GM10266 (cell line): ENCODE measurements at regions not wholly inside any gene's neighbourhood (a gene's known extent, or its start where the extent isn't known, plus 50 kb on each side); places are given as distances from the start of the nearest gene placed in this dataset.

ENCODE experiments used
- DNase-seq: peaks from one replicate; pipeline ENCODE4 v3.0.0; 2012; ENCODE audit errors: extremely low spot score
- CTCF ChIP-seq: IDR thresholded peaks from 2 replicates; pipeline ENCODE4 v1.5.1; 2012; ENCODE audit warnings: mild to moderate bottlenecking, low read depth; ENCODE audit not compliant: control insufficient read depth, insufficient read depth; ENCODE audit errors: missing control alignments

GRCh38 chr20:7302250-7302649, 534.8 kb downstream of the BMP2 start:
- no peak for DNase-seq
- no peak for TF ChIP-seq CTCF

GRCh38 chr20:7305976-7306375, 538.5 kb downstream of the BMP2 start:
- DNase-seq, result no peak
- no peak for TF ChIP-seq CTCF

- no peak for DNase-seq
- no peak for TF ChIP-seq CTCF
Measured at GRCh38 chr20:7308163-7308562, 540.7 kb downstream of the BMP2 start.

- TF ChIP-seq CTCF, result no peak
- DNase-seq, result no peak
Measured at GRCh38 chr20:7313047-7313446, 545.6 kb downstream of the BMP2 start.

- no peak for TF ChIP-seq CTCF
- no peak for DNase-seq
Measured at GRCh38 chr20:7323957-7324356, 556.5 kb downstream of the BMP2 start.

GRCh38 chr20:7327810-7328209, 560.3 kb downstream of the BMP2 start:
- DNase-seq, result no peak
- no peak for TF ChIP-seq CTCF

GRCh38 chr20:7330850-7331249, 563.4 kb downstream of the BMP2 start:
- no peak for TF ChIP-seq CTCF
- no peak for DNase-seq
